ENCODE measurements at regions not wholly inside any gene's neighbourhood (a gene's known extent, or its start where the extent isn't known, plus 50 kb on each side); places are given as distances from the start of the nearest gene placed in this dataset.

DNA sequence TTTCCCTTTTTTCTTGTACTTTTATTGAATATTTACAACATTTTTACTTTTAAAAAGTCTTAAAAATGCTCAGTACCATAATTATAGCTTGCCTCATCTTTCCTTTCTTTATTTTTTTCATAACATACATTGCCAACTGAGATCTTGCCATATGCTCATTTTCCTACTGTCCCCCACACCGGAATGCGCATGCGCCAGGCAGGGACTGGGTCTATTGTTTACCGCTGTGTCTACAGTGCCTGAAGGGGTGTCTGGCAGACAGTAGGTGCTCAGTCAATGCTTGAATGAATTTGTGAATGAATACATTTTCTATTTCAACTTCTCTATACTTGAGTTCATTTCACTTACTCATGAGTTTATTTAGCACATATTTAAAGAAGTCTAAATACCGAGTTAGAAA lies 158.0 kb downstream of the CYP26B1 start:
- DNase-seq (no peak), ATAC-seq (no peak)
- Histone ChIP-seq H3K27ac (no peak overlapping the region), H3K27me3 (no peaks in the 10 kb centered on the region), H3K4me1 (no peaks in the 10 kb centered on the region), H3K9me3 (no peaks in the 10 kb centered on the region), H3K36me3 (no peaks in the 10 kb centered on the region), H3K4me3 (no peak overlapping the region)
- intact Hi-C loops (cut with DNase I), result no loop called here
- WGBS (ENCODE audit: insufficient coverage, low coverage, low lambda C conversion rate, missing lambda C conversion rate), result 76% methylated on average over 5 of the region's 5 CpGs
- TF ChIP-seq CTCF (IDR thresholded peaks at IDR 0.05) (no peak), POLR2A (IDR thresholded peaks at IDR 0.05) (no peak)

DNA sequence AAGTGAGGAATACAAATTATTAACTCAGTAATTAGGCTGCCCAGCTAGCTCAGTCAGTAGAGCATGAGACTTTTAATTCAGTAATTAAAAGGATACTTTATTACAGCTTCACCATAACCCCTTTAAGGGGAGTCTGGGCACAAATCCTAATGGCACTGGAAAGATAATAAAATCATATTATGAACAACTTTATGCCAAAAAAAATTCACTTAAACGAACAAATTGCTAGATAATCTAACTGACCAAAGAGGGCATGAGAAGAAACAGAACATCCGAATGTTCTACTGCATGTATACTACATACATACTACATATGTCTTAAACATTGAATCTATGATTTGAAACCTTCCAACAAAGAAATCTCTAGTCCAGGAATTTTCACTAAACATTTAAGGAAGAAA lies 159.5 kb downstream of the CYP26B1 start:
- WGBS (ENCODE audit: insufficient coverage, low coverage, low lambda C conversion rate, missing lambda C conversion rate), result 65% methylated on average over 2 of the region's 2 CpGs
- H3K9me3 ChIP-seq, result no peaks in the 10 kb centered on the region
- H3K27ac ChIP-seq, result no peak overlapping the region
- H3K27me3 ChIP-seq, result no peaks in the 10 kb centered on the region
- intact Hi-C loops (cut with DNase I), result no loop called here
- H3K36me3 ChIP-seq, result no peaks in the 10 kb centered on the region
- DNase-seq, result no peak
- no peak for ATAC-seq
- no peaks in the 10 kb centered on the region for H3K4me1 ChIP-seq
- H3K4me3 ChIP-seq, result no peak overlapping the region
- TF ChIP-seq CTCF (IDR thresholded peaks at IDR 0.05) (no peak), POLR2A (IDR thresholded peaks at IDR 0.05) (no peak)

GRCh38 chr2:71976685-71977084 lies 171.0 kb downstream of the CYP26B1 start:
- H3K9me3 ChIP-seq, result no peaks in the 10 kb centered on the region
- no peaks in the 10 kb centered on the region for H3K27me3 ChIP-seq
- ATAC-seq (no peak), DNase-seq (no peak)
- H3K36me3 ChIP-seq, result no peaks in the 10 kb centered on the region
- no peak overlapping the region for H3K4me3 ChIP-seq
- 46% methylated on average over 1 of the region's 1 CpG for WGBS (ENCODE audit: insufficient coverage, low coverage, low lambda C conversion rate, missing lambda C conversion rate)
- no peak overlapping the region for H3K27ac ChIP-seq
- TF ChIP-seq CTCF (IDR thresholded peaks at IDR 0.05) (no peak), POLR2A (IDR thresholded peaks at IDR 0.05) (no peak)
- intact Hi-C loops (cut with DNase I), result no loop called here
- no peaks in the 10 kb centered on the region for H3K4me1 ChIP-seq

- Histone ChIP-seq H3K36me3 (no peaks in the 10 kb centered on the region), H3K27me3 (no peaks in the 10 kb centered on the region), H3K27ac (no peak overlapping the region), H3K9me3 (no peaks in the 10 kb centered on the region), H3K4me1 (no peaks in the 10 kb centered on the region), H3K4me3 (no peak overlapping the region)
- DNase-seq (no peak), ATAC-seq (no peak)
- TF ChIP-seq POLR2A (IDR thresholded peaks at IDR 0.05), result no peak
- no peak for TF ChIP-seq CTCF (IDR thresholded peaks at IDR 0.05)
- intact Hi-C loops (cut with DNase I), result no loop called here
These were observed 172.8 kb downstream of the CYP26B1 start for GRCh38 chr2:71974846-71975245.

GRCh38 chr2:71971493-71971892 lies 176.2 kb downstream of the CYP26B1 start:
- no peaks in the 10 kb centered on the region for H3K36me3 ChIP-seq
- no peaks in the 10 kb centered on the region for H3K9me3 ChIP-seq
- no peaks in the 10 kb centered on the region for H3K27me3 ChIP-seq
- ATAC-seq (no peak), DNase-seq (no peak)
- H3K4me1 ChIP-seq, result no peaks in the 10 kb centered on the region
- no peak overlapping the region for H3K27ac ChIP-seq
- 28% methylated on average over 4 of the region's 4 CpGs for WGBS (ENCODE audit: insufficient coverage, low coverage, low lambda C conversion rate, missing lambda C conversion rate)
- intact Hi-C loops (cut with DNase I), result no loop called here
- H3K4me3 ChIP-seq, result no peak overlapping the region
- TF ChIP-seq POLR2A (IDR thresholded peaks at IDR 0.05) (no peak), CTCF (IDR thresholded peaks at IDR 0.05) (no peak)
